ENCODE measurements at regions not wholly inside any gene's neighbourhood (a gene's known extent, or its start where the extent isn't known, plus 50 kb on each side); places are given as distances from the start of the nearest gene placed in this dataset.

GRCh38 chr6:27092316-27092692 is 155.2 kb upstream of the PRSS16 start (continued):
- no peak for TF ChIP-seq NFIC (IDR thresholded peaks at IDR 0.05; ENCODE audit: low read depth, low read length)
- no peak for TF ChIP-seq TBL1XR1 (IDR thresholded peaks at IDR 0.05; ENCODE audit: low read depth, low read length)
- no peak for TF ChIP-seq ATF7 (IDR thresholded peaks at IDR 0.05; ENCODE audit: low read depth)
- no peak for TF ChIP-seq NBN (IDR thresholded peaks at IDR 0.05)
- no peak for TF ChIP-seq EED (IDR thresholded peaks at IDR 0.05; ENCODE audit: low read depth)

DNA sequence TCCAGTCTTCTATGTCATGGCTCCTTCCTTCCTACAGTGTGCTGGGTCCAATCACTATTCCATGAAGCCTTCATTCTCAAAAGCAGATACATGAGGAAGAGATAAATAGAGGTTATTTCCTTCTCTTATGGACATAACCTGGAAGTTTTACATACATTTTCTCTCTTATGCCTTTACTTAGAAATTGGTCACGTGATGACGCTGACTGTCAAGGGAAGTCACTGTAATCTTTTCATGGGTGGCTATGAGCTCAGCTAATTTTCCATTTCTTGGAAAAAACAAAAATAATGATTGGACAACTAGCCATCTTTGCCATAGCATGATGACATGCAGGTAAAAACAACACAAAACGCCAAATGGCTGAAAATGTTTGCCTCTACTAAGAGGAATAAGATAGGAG is 151.6 kb upstream of the PRSS16 start:
- H3K4me2 ChIP-seq (ENCODE audit: control insufficient read depth, insufficient read depth), result no peak overlapping the region
- no peaks in the 10 kb centered on the region for H3K79me2 ChIP-seq (ENCODE audit: control insufficient read depth, insufficient read depth, low read length)
- RAD21 ChIA-PET (ENCODE audit: unreplicated experiment), result no interaction called here
- no TSS peak for BruUV-seq (replicated peaks)
- no peak overlapping the region for H3K9ac ChIP-seq (ENCODE audit: control insufficient read depth, insufficient read depth, low read length)
- H3K27ac ChIP-seq (ENCODE audit: control insufficient read depth, insufficient read depth), result no peak overlapping the region
- in situ Hi-C loops (cut with MboI), result no loop called here
- H3K9me3 ChIP-seq (replicated peaks; ENCODE audit: control insufficient read depth, insufficient read depth, low read length), result no peaks in the 10 kb centered on the region; the same call in 2 of the 3 replicates
- ATAC-seq (no peak), DNase-seq (ENCODE audit: low read depth, low spot score) (no peak), FAIRE-seq (no peak)
- no peak for TF ChIP-seq MYC (IDR thresholded peaks at IDR 0.05; ENCODE audit: insufficient read depth, insufficient read length, insufficient replicate concordance, low read length, severe bottlenecking)
- TF ChIP-seq PML (IDR thresholded peaks at IDR 0.05; ENCODE audit: low read length), result no peak
- no peak for TF ChIP-seq SMAD5 (IDR thresholded peaks at IDR 0.05; ENCODE audit: low read depth)
- no peak for TF ChIP-seq EZH2 (IDR thresholded peaks at IDR 0.05; ENCODE audit: borderline replicate concordance, control insufficient read depth, low read depth, low read length)
- no peak for TF ChIP-seq IKZF1 (conservative IDR thresholded peaks at IDR 0.05)
- no peak for TF ChIP-seq MEF2A (IDR thresholded peaks at IDR 0.05; ENCODE audit: insufficient read depth, low read depth, low read length)
- H3K27me3 ChIP-seq (replicated peaks in 1 of 2; ENCODE audit: control insufficient read depth in 2 of 2, insufficient read depth in 2 of 2, low read length in 1 of 2), result no peaks in the 10 kb centered on the region
- H2AFZ ChIP-seq (ENCODE audit: control insufficient read depth, low read depth, low read length), result no peak overlapping the region
- intact Hi-C loops (cut with micrococcal nuclease; ENCODE audit: unreplicated experiment), result no loop called here
- SMC1A ChIA-PET (ENCODE audit: uncharacterized antibody, unreplicated experiment), result no interaction called here
- H3K36me3 ChIP-seq (ENCODE audit: control insufficient read depth in 2 of 2, insufficient read depth in 2 of 2, low read length in 1 of 2), result no peaks in the 10 kb centered on the region
- H4K20me1 ChIP-seq (ENCODE audit: control insufficient read depth, insufficient read depth), result no peaks in the 10 kb centered on the region
- POLR2A ChIA-PET, result no interaction called here
- CTCF ChIA-PET, result interaction anchor here (2.6 kb wide), 1 partner anchor 18 kb away, joined by 8 read pairs; no protein-coding TSS in a partner anchor
- no peaks in the 10 kb centered on the region for H3K4me1 ChIP-seq (ENCODE audit: control insufficient read depth, insufficient read depth, low read length)
- no peak overlapping the region for H3K4me3 ChIP-seq
- WGBS (ENCODE audit: insufficient coverage, insufficient replicate concordance, low lambda C conversion rate, missing lambda C conversion rate), result 73% methylated on average over 3 of the region's 3 CpGs
